ENCODE measurements at regions not wholly inside any gene's neighbourhood (a gene's known extent, or its start where the extent isn't known, plus 50 kb on each side); places are given as distances from the start of the nearest gene placed in this dataset.

DNA sequence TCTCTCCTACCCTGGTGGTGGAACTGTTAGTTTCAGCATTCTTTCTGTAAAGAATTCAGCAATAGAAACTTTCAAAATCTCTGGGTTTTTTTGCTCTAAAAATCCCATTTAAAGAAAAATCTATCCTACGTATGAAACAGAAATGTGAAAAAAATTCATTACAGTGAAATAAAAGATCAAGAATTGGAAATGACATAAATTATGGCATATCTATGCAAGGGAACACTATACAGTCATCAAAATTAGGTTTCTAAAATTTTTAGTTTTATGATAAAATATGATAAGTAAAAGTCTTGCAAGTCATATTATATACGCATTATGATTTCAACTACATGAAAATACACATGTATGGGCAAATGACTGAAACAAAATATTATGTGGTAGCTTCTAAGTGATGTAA is 342.6 kb downstream of the CETN3 start:
- TF ChIP-seq CTCF (IDR thresholded peaks at IDR 0.05) = no peak
- no peak for TF ChIP-seq POLR2A (IDR thresholded peaks at IDR 0.05)
